SKM-1 (cell line): ENCODE measurements at regions not wholly inside any gene's neighbourhood (a gene's known extent, or its start where the extent isn't known, plus 50 kb on each side); places are given as distances from the start of the nearest gene placed in this dataset.

Experiments used
- DNase-seq: peaks from one replicate; lab custom pipeline; 2025; ENCODE audit not compliant: unreplicated experiment; lab: John Stamatoyannopoulos, UW

GRCh38 chr13:74219566-74219965 is 85.4 kb upstream of the KLF12 start:
- DNase-seq: no peak

- DNase-seq: no peak
Measured at GRCh38 chr13:74218291-74218690, 84.1 kb upstream of the KLF12 start.

GRCh38 chr13:74217811-74218210 is 83.6 kb upstream of the KLF12 start:
- no peak for DNase-seq

GRCh38 chr13:74215420-74215819 is 81.2 kb upstream of the KLF12 start:
- DNase-seq: no peak

GRCh38 chr13:74214321-74214720 is 80.1 kb upstream of the KLF12 start:
- DNase-seq: no peak

- DNase-seq: no peak
Measured at GRCh38 chr13:74210693-74211393, 76.6 kb upstream of the KLF12 start.

GRCh38 chr13:74206855-74207254 is 72.7 kb upstream of the KLF12 start:
- DNase-seq: no peak

GRCh38 chr13:74206061-74206561 is 71.9 kb upstream of the KLF12 start:
- DNase-seq: no peak

- no peak for DNase-seq
Measured at GRCh38 chr13:74205313-74205690, 71.1 kb upstream of the KLF12 start.

GRCh38 chr13:74204602-74205312 is 70.6 kb upstream of the KLF12 start:
- no peak for DNase-seq

GRCh38 chr13:74203576-74203975 is 69.4 kb upstream of the KLF12 start:
- DNase-seq: no peak

- DNase-seq: no peak
Measured at GRCh38 chr13:74202129-74202813, 68.1 kb upstream of the KLF12 start.

GRCh38 chr13:74201530-74201929 is 67.3 kb upstream of the KLF12 start:
- no peak for DNase-seq

- DNase-seq: no peak
Measured at GRCh38 chr13:74200081-74200480, 65.9 kb upstream of the KLF12 start.

GRCh38 chr13:74197677-74198429 is 63.6 kb upstream of the KLF12 start:
- no peak for DNase-seq

- no peak for DNase-seq
Measured at GRCh38 chr13:74194846-74195245, 60.6 kb upstream of the KLF12 start.

GRCh38 chr13:74193391-74193790 is 59.2 kb upstream of the KLF12 start:
- no peak for DNase-seq

GRCh38 chr13:74191410-74191809 is 57.2 kb upstream of the KLF12 start:
- DNase-seq: no peak

- DNase-seq: no peak
Measured at GRCh38 chr13:74190999-74191398, 56.8 kb upstream of the KLF12 start.

GRCh38 chr13:74187564-74187963 is 53.4 kb upstream of the KLF12 start:
- DNase-seq: no peak

- DNase-seq: no peak
Measured at GRCh38 chr13:74184283-74184682, 50.1 kb upstream of the KLF12 start.
